GM23338 (cell line): ENCODE measurements at regions not wholly inside any gene's neighbourhood (a gene's known extent, or its start where the extent isn't known, plus 50 kb on each side); places are given as distances from the start of the nearest gene placed in this dataset.

Source experiments
- NANOG ChIP-seq: IDR thresholded peaks from 2 replicates; pipeline ENCODE4 v1.6.1; 2016; ENCODE audit warnings: antibody characterized with exemption, borderline replicate concordance
- REST ChIP-seq: IDR thresholded peaks from one replicate; pipeline ENCODE4 v1.6.1; 2018; ENCODE audit warnings: antibody characterized with exemption; ENCODE audit not compliant: unreplicated experiment
- STAT1 ChIP-seq: IDR thresholded peaks from one replicate; pipeline ENCODE4 v1.6.1; 2016; ENCODE audit warnings: antibody characterized with exemption; ENCODE audit not compliant: unreplicated experiment
- ZNF462 ChIP-seq: fragments of 250-450 bp; sonication (Bioruptor Pico); IDR thresholded peaks from 2 replicates; pipeline ENCODE4 v1.5.0; 2020; ENCODE audit warnings: mild to moderate bottlenecking, moderate library complexity

- no peak for TF ChIP-seq ZNF462 (CRISPR knock-in tag)
- TF ChIP-seq NANOG, result no peak
- no peak for TF ChIP-seq STAT1
- TF ChIP-seq REST, result no peak
Observed at GRCh38 chr9:12318732-12319685, 374.2 kb upstream of the TYRP1 start (continued).
